Activated naive CD8-positive, alpha-beta T cell treated with anti-CD3 and anti-CD28 coated beads for 36 hours (primary cell): ENCODE measurements at regions not wholly inside any gene's neighbourhood (a gene's known extent, or its start where the extent isn't known, plus 50 kb on each side); places are given as distances from the start of the nearest gene placed in this dataset.
"Not testable (repeated sequence)": the region's sequence is repeated elsewhere in the genome, so short reads cannot be mapped to it uniquely, and the experiment has no call there.

Experiments
- DNase-seq: peaks from one replicate; pipeline ENCODE4 v3.0.0; 2021
- H3K27ac Mint-ChIP-seq: one replicate; pipeline ENCODE4 v1.8.0; 2022; ENCODE audit warnings: mild to moderate bottlenecking, moderate library complexity, mixed read lengths
- H3K27me3 Mint-ChIP-seq: one replicate; pipeline ENCODE4 v1.8.0; 2022; ENCODE audit warnings: mild to moderate bottlenecking, mixed read lengths
- H3K36me3 Mint-ChIP-seq: one replicate; pipeline ENCODE4 v1.8.0; 2021; ENCODE audit warnings: mild to moderate bottlenecking, mixed read lengths
- H3K4me1 Mint-ChIP-seq: one replicate; pipeline ENCODE4 v1.8.0; 2021; ENCODE audit warnings: mixed read lengths
- H3K4me3 Mint-ChIP-seq: one replicate; pipeline ENCODE4 v1.8.0; 2022; ENCODE audit warnings: mild to moderate bottlenecking, moderate library complexity, mixed read lengths
- H3K9me3 Mint-ChIP-seq: one replicate; pipeline ENCODE4 v1.8.0; 2022; ENCODE audit warnings: mixed read lengths

- no peaks in the 10 kb centered on the region for H3K4me1 Mint-ChIP-seq
- peaks cover 23% of the 10 kb centered on the region for H3K27me3 Mint-ChIP-seq
- no peaks in the 10 kb centered on the region for H3K9me3 Mint-ChIP-seq
- H3K36me3 Mint-ChIP-seq = no peaks in the 10 kb centered on the region
- H3K4me3 Mint-ChIP-seq = no peak overlapping the region
- H3K27ac Mint-ChIP-seq = no peak overlapping the region
- DNase-seq = no peak
Measured at GRCh38 chr1:218518216-218518740, 173.1 kb downstream of the TGFB2 start.

GRCh38 chr1:218520646-218521045 is 175.5 kb downstream of the TGFB2 start:
- H3K27ac Mint-ChIP-seq, H3K4me1 Mint-ChIP-seq, H3K4me3 Mint-ChIP-seq, H3K9me3 Mint-ChIP-seq, H3K36me3 Mint-ChIP-seq, DNase-seq: not testable (repeated sequence)
- peaks cover 35% of the 10 kb centered on the region for H3K27me3 Mint-ChIP-seq

- Mint-ChIP-seq H3K36me3 (no peaks in the 10 kb centered on the region), H3K9me3 (no peaks in the 10 kb centered on the region), H3K27me3 (peaks cover 35% of the 10 kb centered on the region), H3K4me1 (no peaks in the 10 kb centered on the region), H3K27ac (no peak overlapping the region), H3K4me3 (no peak overlapping the region)
- peak; percentile 15 for DNase-seq
Measured at GRCh38 chr1:218521414-218522169, 176.5 kb downstream of the TGFB2 start.

- Mint-ChIP-seq H3K27ac (no peak overlapping the region), H3K4me3 (no peak overlapping the region), H3K36me3 (no peaks in the 10 kb centered on the region), H3K9me3 (no peaks in the 10 kb centered on the region), H3K27me3 (peaks cover 34% of the 10 kb centered on the region), H3K4me1 (no peaks in the 10 kb centered on the region)
- DNase-seq = no peak
Measured at GRCh38 chr1:218524526-218524925, 179.4 kb downstream of the TGFB2 start.

- Mint-ChIP-seq H3K27ac (no peak overlapping the region), H3K4me3 (no peak overlapping the region), H3K36me3 (no peaks in the 10 kb centered on the region), H3K4me1 (no peaks in the 10 kb centered on the region), H3K9me3 (no peaks in the 10 kb centered on the region), H3K27me3 (peaks cover 32% of the 10 kb centered on the region)
- DNase-seq = no peak
Measured at GRCh38 chr1:218525031-218525430, 179.9 kb downstream of the TGFB2 start.

- H3K27me3 Mint-ChIP-seq = peaks cover 26% of the 10 kb centered on the region
- no peak for DNase-seq
- no peaks in the 10 kb centered on the region for H3K4me1 Mint-ChIP-seq
- no peak overlapping the region for H3K4me3 Mint-ChIP-seq
- H3K27ac Mint-ChIP-seq = no peak overlapping the region
- no peaks in the 10 kb centered on the region for H3K9me3 Mint-ChIP-seq
- H3K36me3 Mint-ChIP-seq = no peaks in the 10 kb centered on the region
Measured at GRCh38 chr1:218525451-218526197, 180.5 kb downstream of the TGFB2 start.

GRCh38 chr1:218526198-218526580 is 181.1 kb downstream of the TGFB2 start:
- Mint-ChIP-seq H3K36me3 (no peaks in the 10 kb centered on the region), H3K27ac (no peak overlapping the region)

GRCh38 chr1:218527737-218528136 is 182.6 kb downstream of the TGFB2 start:
- no peak overlapping the region for H3K4me3 Mint-ChIP-seq
- no peaks in the 10 kb centered on the region for H3K36me3 Mint-ChIP-seq

More at GRCh38 chr1:218526198-218526580, 181.1 kb downstream of the TGFB2 start:
- no peak for DNase-seq
- H3K4me3 Mint-ChIP-seq = no peak overlapping the region
- H3K27me3 Mint-ChIP-seq = peaks cover 22% of the 10 kb centered on the region
- no peaks in the 10 kb centered on the region for H3K9me3 Mint-ChIP-seq
- no peaks in the 10 kb centered on the region for H3K4me1 Mint-ChIP-seq

GRCh38 chr1:218529646-218530300 is 184.6 kb downstream of the TGFB2 start:
- Mint-ChIP-seq H3K36me3 (no peaks in the 10 kb centered on the region), H3K4me1 (no peaks in the 10 kb centered on the region), H3K27me3 (peaks cover 7% of the 10 kb centered on the region), H3K4me3 (no peak overlapping the region), H3K27ac (no peak overlapping the region), H3K9me3 (no peaks in the 10 kb centered on the region)
- DNase-seq = no peak

More at GRCh38 chr1:218527737-218528136, 182.6 kb downstream of the TGFB2 start:
- Mint-ChIP-seq H3K27me3 (peaks cover 16% of the 10 kb centered on the region), H3K4me1 (no peaks in the 10 kb centered on the region), H3K9me3 (no peaks in the 10 kb centered on the region), H3K27ac (no peak overlapping the region)
- DNase-seq = no peak

- no peak overlapping the region for H3K4me3 Mint-ChIP-seq
- H3K9me3 Mint-ChIP-seq = no peaks in the 10 kb centered on the region
- DNase-seq = no peak
- H3K36me3 Mint-ChIP-seq = no peaks in the 10 kb centered on the region
- peaks cover 9% of the 10 kb centered on the region for H3K27me3 Mint-ChIP-seq
- H3K27ac Mint-ChIP-seq = no peak overlapping the region
- H3K4me1 Mint-ChIP-seq = no peaks in the 10 kb centered on the region
Measured at GRCh38 chr1:218531936-218532335, 186.8 kb downstream of the TGFB2 start.

- no peak for DNase-seq
- H3K36me3 Mint-ChIP-seq = no peaks in the 10 kb centered on the region
- H3K27ac Mint-ChIP-seq = no peak overlapping the region
- H3K27me3 Mint-ChIP-seq = peaks cover 4% of the 10 kb centered on the region
- H3K4me1 Mint-ChIP-seq = no peaks in the 10 kb centered on the region
- H3K9me3 Mint-ChIP-seq = no peaks in the 10 kb centered on the region
- H3K4me3 Mint-ChIP-seq = no peak overlapping the region
Measured at GRCh38 chr1:218536296-218536986, 191.3 kb downstream of the TGFB2 start.

- Mint-ChIP-seq H3K36me3 (no peaks in the 10 kb centered on the region), H3K9me3 (no peaks in the 10 kb centered on the region), H3K27ac (no peak overlapping the region), H3K4me3 (no peak overlapping the region), H3K4me1 (no peaks in the 10 kb centered on the region), H3K27me3 (peaks cover 4% of the 10 kb centered on the region)
- no peak for DNase-seq
Measured at GRCh38 chr1:218537122-218537913, 192.2 kb downstream of the TGFB2 start.

- Mint-ChIP-seq H3K36me3 (no peaks in the 10 kb centered on the region), H3K27me3 (peaks cover 4% of the 10 kb centered on the region), H3K4me1 (no peaks in the 10 kb centered on the region), H3K27ac (no peak overlapping the region), H3K4me3 (no peak overlapping the region), H3K9me3 (no peaks in the 10 kb centered on the region)
- no peak for DNase-seq
Measured at GRCh38 chr1:218538341-218538740, 193.2 kb downstream of the TGFB2 start.

- H3K4me3 Mint-ChIP-seq = no peak overlapping the region
Measured at GRCh38 chr1:218546314-218546713, 201.2 kb downstream of the TGFB2 start.

More at GRCh38 chr1:218546314-218546713, 201.2 kb downstream of the TGFB2 start:
- H3K27me3 Mint-ChIP-seq = no peaks in the 10 kb centered on the region
- no peaks in the 10 kb centered on the region for H3K36me3 Mint-ChIP-seq
- H3K4me1 Mint-ChIP-seq = no peaks in the 10 kb centered on the region
- DNase-seq = no peak
- H3K27ac Mint-ChIP-seq = no peak overlapping the region
- H3K9me3 Mint-ChIP-seq = no peaks in the 10 kb centered on the region
